ENCODE measurements at regions not wholly inside any gene's neighbourhood (a gene's known extent, or its start where the extent isn't known, plus 50 kb on each side); places are given as distances from the start of the nearest gene placed in this dataset.

GRCh38 chr3:96069065-96069464 is 745.3 kb upstream of the EPHA6 start:
- DNase-seq: no peak

- no peak for DNase-seq
These were observed 743.7 kb upstream of the EPHA6 start for GRCh38 chr3:96070678-96071077.

GRCh38 chr3:96071097-96071496 is 743.3 kb upstream of the EPHA6 start:
- DNase-seq: no peak

- DNase-seq: no peak
These were observed 742.2 kb upstream of the EPHA6 start for GRCh38 chr3:96072226-96072625.

DNA sequence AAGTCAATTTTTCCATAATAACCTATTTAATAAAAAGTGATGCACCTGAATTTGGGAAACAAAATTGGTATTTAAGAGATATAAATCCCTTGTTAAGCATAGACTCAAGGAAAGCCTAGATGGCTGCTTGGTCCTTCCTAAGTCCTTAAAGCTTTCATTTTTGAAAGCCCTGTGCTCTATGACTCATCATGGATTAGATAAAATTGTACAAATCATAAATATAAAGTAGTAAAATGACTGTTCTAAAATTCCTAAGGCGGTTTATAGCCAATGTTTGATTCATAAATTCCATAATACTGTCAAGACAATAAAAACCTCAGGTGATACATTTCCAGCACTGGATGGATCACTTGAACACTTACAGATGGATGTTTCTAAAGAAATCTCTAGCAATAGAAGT is 730.8 kb upstream of the EPHA6 start:
- DNase-seq: no peak

DNA sequence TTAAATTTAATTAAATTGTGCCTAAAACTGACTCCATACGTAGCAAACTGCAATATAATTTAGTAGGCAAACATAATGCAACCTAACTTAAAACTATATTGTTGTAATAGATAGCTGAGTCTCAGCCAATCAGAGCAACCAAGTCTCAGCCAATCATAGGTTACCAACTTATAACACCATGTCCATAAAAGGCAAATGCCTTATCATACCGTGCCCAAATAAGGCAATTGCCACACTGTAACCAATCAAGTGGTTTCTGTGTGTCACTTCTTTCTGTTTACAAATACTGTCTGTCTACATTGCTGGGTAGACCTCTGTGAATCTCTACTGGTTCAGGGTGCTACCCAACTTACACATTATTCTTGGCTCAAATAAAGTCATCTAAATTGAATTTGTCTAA is 728.4 kb upstream of the EPHA6 start:
- no peak for DNase-seq

DNA sequence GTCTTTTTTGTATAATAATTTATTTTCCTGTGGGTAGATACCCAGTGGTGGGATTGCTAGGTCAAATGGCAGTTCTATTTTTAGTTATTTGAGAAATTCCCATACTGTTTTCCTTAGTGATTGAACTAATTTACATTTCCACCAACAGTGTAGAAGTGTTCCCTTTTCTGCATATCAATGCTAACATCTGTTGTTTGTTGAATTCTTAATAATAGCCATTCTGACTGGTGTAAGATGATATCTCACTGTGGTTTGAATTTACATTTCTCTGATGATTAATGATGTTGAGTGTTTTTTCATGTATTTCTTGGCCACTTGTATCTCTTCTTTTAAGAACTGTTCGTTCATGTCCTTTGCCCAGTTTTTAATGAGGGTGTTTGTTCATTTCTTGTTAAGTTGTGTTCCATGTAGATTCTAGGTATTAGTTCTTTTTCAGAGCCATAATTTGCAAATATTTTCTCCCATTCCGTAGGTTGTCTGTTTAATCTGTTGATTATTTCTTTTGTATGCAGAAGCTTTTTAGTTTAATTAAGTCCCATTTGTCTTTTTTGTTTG is 713.3 kb upstream of the EPHA6 start:
- DNase-seq: no peak

DNA sequence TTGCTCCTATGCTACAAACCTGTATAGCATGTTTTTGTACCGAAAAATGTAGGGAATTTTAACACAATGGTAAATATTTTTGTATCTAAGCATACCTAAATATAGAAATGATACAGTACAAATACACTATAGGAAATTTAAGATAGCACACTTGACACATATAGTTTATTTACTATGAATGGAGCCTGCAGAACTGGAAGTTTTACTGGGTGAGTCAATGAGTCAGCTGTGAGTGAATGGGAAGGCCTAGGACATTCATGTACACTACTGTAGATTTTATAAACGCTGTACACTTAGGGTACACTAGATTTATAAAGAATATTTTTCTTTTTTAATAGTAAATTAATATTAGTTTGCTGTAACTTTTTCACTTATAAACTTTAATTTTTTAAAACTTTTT is 707.7 kb upstream of the EPHA6 start:
- no peak for DNase-seq

Measured in stimulated activated CD4-positive, alpha-beta T cell treated with anti-CD3 and anti-CD28 coated beads, Interleukin-4, amount 100 ng/mL, for 24 hours (primary cell).